GM21576 (cell line): ENCODE measurements at regions not wholly inside any gene's neighbourhood (a gene's known extent, or its start where the extent isn't known, plus 50 kb on each side); places are given as distances from the start of the nearest gene placed in this dataset.

Source experiments
- ATAC-seq: cut with Tn5 transposase; IDR thresholded peaks from one replicate; pipeline ENCODE4 v1.9.1; 2021; ENCODE audit warnings: mild to moderate bottlenecking, moderate library complexity; ENCODE audit not compliant: unreplicated experiment

DNA sequence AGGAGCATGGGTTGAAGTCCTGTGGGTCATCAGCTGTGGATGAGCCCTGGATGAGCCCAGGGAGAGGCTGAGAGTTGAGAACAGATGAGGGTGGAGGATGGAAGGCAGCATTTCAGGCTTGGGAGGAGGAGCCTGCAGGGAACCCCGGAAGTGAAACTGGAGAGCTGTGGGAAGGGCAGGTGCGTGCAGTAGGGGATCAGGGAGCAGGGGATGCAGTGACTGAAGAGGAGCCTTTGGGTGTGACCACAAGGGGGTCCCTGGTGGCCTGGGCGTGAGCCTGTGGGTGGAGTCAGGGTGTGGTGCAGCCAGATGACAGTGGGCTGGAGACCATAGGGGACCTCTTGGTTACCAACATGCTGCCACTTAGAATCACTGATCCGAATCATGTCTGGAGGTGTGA lies 115.5 kb downstream of the PAPOLA start:
- no peak for ATAC-seq

DNA sequence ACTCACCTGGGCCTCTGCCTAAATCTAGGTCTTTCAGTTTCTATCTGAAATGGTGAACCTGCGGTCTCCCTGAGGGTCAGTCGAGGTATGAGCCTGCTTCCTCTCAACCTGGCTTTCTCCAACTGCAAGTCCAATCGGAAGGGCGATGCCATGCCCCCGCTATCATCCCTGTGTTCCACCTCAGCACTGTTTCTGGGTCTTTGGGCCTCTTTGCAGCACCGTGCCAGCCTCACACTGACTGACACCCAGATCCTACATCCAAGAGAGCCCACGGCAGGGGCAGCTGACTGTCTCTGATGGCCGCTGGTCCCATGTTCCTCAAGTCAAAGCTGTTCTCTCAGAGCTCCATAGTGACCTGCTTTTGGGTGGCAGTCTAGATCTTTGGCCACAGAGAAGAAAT lies 120.7 kb downstream of the PAPOLA start:
- ATAC-seq: no peak

DNA sequence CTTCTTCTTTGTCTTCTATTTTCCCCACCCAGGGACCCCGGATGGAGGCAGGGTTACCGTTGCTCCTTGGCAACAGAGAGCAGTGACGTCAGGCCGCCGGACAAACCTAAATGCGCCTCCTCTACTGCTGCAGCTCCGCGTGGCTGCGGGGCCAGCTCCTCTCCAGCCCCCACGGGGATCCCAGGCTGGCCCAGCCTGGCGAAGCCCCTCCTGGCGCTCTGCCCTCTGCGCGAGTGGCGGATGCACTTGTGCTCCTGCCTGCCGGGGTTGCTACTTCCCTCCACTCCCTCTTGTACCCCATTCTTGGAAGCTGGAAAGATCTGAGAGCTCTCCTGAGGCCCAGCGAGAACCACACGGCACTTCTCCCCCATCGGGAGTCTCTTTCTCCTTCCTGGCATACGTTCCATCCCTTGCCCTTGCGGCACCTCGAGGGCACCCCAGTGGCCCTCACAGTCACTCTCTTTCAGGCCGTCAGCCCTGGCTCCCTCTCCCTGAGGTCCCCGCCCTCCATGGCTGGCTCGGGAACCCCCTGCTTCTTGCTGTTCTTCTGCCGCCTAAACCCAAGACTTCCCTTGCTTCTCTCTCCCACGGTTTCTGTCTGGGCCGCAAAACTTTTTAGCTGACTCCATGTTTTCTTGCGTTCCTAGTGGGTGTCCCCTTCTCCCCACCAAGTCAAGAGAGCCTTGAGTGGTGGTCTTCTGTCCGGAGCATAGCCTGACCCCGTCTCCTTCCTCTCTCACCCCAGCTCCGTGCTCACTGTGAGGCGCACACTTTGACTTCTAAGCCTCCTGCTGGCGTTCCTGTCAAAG lies 121.7 kb downstream of the PAPOLA start:
- ATAC-seq: no peak

DNA sequence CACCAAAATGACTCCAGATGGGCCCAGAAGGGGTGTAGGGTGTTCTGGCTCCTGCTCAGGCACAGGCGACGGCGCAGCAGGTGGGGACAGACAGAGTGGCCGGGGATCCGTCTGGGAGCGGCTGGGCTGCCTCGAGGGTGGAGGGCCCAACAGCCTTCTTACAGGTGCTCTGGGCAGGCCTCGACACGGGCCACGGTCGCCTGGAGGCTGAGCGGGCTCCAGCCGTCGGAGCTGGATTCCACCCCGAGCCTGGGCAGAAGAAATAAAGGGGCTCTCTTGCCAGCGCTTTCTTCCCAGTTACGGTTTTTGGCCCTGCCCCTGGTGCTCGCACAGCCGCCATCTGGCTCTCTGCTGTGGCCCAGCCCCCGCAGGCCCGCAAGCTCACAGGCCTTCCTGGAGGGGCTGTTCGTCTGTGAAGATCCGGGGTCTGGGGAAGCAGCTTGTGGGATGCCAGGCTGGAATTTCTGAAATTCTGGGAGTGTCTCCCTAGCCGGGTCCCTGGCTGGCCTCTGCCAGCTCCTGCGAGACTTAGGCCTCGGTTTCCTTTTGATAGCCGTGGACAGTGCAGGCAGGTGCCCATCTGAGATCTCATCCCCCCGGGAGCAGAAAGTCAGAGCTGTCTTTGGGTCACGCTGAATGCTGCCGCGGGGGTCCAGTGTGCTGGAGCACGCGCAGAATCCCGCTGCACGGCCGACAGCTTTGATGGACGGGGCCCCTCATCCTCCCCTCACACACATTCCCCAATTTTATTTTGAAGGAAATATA lies 122.7 kb downstream of the PAPOLA start:
- no peak for ATAC-seq

DNA sequence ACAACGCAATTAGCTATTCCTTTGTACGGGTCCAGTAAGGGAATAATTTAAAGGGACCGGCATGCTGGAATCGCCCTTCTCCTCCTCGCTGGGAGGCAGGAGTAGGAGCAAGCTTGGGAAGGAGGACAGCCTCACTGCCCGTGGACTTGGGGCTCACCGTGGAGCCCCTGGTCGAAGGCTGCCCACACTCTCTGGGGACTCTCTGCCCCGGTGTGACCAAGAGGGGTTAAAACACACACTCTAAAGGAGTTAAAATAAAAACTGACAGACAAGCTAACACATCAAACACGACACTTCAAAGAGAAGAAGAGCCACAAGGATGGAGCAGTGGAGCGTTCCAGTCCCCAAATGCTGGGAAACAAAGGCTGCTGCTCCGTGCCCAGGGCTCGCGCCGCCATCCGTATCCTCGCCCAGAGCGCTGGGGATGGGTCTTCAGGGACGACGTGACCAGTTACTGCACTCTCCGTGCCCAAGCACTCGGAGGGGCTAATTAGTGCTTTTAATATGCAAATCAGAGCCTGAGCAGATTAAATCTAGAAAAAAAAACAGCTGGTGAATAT lies 123.3 kb downstream of the PAPOLA start:
- no peak for ATAC-seq

DNA sequence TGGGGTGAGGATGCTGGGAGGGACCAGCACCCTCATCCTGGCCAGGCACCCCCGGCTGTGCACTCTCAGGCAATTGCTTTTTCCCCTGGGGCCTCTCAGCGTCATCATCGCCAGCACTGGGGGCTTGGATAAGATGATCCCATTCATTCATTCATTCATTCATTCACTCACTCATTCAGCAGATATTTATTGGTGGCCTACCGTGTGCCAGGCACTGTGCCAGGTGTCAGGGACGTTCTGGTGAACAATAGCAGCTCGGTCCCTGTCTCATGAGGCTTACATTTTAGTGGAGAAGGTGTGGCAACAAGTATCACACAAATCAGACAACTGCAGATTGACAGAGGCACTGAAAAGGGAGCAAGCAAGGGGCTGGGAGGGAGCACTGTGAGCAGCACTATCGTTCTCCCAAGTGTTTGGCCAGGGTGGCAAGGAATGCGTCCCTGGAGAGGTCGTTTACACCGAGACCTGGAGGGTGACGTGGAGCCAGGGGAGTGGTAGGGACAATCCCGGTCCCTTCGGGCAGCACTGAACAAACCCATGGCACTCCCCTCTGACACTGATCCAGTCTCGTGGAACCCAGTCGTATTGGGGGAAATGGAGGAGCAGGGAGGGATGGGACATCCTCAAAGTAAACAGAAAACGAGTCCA lies 124.1 kb downstream of the PAPOLA start:
- ATAC-seq: no peak

DNA sequence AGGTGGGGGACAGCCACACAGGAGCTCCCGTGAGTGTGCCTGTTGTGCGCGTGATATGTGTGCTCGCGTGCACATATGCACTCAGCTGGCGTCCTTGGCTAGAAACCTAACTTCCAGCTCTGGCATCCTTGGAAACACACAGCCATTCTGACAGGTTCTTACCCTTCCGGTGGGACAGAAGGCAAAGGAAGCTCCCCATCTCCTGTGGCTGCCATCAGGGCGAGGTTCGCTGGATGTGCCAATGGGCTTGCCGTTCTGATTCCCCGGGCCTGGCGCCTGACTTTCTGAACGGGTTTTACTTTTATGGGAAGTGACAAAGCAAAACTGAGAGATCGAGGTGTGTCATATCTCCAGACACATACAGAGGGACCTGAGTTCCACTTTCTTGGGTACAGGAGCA lies 124.7 kb downstream of the PAPOLA start:
- ATAC-seq: no peak

DNA sequence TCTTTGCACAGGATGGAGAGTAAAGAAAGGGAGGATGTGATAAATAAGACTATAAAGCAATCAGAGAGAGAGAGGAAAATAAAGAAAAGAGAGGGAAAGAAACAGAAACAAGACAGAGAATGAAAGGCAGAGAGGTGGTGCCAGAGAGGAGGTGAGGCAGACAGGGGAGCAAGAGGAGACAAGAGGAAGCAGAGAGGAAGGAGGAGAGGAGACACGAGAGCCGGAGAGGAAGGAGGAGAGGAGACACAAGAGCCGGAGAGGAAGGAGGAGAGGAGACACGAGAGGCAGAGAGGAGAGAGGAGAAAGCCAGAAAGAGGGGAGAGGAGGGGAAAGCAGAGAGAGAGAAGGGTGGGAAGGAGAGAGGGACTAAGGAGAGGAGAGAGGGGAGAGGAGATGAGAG lies 125.2 kb downstream of the PAPOLA start:
- ATAC-seq: no peak

DNA sequence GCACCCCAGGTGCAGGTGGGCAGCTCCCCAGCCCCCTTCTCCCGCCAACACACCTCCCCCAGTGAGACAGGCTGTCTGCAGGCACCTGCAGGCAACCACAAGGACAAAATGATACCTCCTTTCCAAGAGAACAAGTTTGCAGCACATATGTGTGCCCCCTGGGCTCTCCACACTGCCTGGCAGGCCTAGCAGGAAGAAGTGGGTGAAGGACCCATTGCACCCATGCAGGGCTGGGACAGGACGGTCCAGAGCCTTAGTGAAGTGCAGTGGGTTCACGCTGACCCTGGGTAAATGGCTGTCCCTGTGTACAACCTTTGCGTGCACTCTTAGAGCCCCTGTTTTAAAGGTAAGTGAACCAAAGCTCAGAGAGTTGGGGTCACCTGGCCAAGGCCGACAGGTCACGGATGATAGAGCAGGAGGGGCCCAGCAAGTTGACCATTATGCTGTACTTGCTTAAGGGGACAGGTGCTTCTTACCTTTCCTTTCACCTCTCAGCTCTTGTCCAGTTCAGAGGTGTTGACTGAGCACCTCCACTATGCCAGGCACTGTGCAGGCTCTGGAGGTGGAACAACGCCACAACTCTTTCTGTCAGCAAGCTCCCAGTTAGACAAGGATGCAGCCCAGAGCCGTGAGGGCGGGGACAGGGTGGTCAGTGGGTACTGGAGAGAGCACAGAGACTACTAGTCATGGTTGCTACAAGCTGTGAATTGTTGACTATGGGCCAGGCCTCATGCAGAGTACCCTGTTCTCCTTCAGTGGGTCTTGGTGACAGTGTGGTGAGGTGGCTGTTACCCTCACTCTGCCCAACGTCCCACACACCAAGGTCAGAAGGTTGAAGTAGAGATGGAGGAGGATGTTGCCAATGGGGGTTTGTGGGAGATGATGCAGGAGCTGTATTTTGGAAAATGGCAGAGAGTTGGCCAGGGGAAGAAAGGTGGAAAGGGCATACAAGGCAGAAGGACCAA lies 125.9 kb downstream of the PAPOLA start:
- no peak for ATAC-seq

DNA sequence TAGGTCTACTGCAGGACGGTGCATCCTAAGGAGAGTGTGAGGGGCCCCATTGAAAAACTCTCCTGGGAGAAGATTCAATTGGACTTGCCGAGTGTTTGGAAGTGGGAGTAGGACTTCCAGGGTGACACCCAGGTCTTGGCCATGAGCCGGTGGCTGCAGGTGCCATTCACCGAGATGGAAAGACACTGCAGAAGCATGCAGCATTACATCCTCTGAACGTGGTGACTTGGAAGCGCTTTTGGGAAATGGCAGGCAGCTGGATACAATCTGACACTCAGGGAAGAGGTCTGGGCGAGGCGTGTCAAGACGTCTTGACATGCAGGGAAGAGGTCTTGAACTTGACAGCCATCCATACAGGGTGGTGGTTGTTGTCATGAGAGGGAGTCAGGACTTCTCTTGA lies 126.9 kb downstream of the PAPOLA start:
- ATAC-seq: no peak

DNA sequence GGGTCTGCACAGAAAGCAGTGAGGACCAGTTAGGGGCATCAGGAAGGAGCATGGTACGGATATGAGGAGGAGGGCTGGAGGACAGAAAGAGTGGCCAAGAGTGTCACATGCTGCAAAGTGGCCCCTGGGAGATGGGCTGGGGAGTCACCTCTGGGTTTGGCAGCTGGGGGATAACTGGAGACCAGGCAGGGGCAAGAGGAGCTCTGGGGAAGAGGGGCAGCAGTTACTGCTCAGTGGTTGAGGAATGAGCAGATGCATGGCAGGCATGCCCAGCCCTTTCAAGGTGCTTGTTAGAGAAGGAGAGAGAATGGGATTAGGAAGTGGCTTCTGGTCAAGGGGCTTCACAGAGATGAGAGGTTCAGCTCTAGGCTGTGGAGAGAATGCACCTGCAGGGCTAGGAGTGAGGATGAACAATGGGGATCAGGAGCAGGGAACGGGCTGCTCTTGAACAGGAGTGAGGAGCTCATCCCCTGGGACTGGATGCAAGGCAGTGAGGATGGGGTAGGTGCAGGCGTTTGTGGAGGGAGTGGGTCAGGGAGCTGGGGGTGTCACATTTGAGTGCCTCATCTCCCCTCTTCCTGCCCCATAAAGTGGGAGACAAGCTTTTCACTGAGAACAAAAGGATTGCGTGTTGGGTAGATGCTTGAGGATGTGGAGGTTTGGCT lies 127.5 kb downstream of the PAPOLA start:
- ATAC-seq: no peak

DNA sequence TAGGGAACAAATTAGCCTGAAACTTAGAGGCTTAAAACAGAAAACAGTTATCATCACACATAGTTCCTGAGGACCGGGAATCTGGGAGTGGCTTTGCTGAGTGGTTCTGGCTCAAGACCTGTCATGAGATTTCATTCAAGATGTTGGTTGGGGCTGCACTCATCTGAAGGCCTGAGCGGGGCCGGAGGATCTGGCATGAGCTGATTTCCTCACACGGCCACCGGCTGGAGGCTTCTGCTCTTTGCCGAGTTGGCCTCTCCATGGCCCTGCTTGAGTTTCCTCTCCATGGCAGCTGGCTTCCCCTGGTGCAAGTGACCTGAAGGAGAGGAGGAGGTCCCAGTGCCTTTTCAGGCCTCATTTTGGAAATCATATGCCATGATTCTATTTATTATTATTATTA lies 128.1 kb downstream of the PAPOLA start:
- ATAC-seq: no peak

DNA sequence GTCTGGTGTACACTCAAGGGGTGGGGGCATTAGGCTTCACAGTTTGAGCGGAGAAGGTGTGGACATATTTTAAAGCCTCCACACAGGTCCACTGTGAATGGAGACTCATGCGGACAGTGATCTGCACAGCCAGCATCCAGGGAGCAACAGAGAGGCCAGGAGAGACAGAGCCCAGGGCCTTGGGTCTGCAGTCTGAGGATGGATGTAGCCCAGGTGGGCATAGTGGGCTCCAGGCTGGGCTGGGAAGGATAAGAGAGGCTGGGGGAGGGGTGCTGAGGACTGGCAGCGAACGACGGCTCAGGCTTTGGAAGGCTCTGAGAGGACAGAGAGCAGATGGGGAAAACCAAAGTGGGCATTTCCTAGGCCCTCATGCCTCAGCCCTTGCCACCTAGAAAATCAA lies 128.8 kb downstream of the PAPOLA start:
- no peak for ATAC-seq

DNA sequence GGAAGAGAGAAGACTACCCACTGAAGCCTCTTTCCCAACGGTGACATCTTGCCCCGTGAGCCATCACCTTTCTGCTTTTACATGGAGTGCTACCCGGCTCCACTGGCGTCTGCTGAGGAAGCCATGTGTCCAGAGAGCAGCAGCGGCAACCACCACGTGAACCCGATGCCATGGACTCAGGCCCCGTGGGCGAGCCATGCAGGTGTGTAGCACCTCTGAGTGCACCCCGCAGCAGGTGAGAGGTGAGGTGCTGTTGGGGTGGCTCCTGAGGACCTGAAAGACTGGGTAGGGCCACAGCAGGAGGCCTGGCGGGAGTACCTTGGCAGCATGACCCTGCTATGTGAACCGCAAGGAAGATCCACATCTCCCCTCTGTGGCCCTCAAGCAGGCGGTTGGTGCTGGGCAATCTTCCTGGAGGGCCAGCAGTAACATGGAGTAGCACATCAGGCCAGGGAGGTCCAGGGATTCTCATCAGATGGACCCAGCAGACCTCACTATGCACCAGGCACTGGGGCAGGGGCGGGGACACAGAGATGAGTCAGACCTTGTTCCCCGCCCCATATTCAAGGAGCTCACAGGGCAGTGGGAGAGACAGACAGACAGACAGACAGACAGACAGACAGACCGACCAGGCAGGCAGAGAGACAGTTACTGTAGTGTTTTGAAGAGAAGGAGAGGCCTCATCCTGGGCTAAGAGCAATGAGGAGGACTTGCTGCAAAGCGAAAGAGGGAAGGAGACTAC lies 129.6 kb downstream of the PAPOLA start:
- no peak for ATAC-seq

DNA sequence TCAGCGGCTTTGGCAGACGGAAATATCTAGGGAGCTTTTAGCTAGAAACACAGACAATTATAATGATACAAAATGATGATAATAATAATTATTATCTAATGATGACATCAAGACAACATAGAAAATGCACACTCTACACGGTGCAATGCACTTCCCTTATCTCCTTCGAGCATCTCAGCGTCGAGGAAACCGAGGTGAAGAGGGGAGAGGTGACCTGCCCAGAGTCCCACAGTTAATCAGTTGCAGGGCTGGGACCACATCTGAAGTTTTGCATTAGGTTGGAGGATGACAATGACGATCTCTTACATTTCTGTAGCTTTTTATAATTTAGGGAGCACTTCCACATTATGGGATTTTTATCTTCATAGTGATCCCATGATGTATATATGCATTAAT lies 130.2 kb downstream of the PAPOLA start:
- no peak for ATAC-seq

DNA sequence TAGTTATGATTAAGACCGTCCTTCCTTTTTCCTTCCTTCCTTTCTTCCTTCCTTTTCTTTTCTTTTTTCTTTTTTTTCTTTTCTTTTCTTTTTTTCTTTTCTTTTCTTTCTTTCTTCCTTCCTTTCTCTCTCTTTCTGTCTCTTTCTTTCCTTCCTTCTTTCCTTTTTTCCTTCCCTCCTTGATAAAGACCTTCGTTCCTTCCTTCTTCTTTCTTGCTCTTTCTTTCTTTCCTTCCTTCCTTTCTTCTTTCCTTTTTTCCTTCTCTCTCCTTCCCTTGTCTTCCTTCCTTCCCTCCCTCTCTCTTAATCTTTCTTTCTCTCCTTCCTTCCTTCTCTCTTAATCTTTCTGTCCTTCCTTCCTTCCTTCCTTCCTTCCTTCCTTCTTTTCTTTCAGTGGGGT lies 130.9 kb downstream of the PAPOLA start:
- ATAC-seq: no peak

DNA sequence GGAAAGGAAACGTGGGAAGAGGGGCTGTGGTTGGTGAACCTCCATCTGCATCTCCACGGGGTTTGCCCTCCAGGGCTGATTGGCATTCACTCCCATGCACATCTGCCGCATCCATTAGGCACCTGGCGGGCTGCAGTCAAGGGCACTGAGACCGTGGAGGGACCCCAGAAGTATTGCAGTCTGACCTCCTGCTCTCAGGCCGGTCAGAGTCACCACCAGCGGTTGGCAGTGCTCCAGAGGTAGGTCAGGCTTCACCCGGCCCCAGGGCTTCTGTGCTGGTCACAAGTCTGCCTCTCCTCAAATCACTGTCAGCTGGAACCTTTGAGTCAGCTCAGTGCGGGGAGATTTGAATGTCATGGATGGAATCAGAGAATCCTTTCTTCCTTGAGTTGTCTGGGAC lies 132.3 kb downstream of the PAPOLA start:
- ATAC-seq: no peak

DNA sequence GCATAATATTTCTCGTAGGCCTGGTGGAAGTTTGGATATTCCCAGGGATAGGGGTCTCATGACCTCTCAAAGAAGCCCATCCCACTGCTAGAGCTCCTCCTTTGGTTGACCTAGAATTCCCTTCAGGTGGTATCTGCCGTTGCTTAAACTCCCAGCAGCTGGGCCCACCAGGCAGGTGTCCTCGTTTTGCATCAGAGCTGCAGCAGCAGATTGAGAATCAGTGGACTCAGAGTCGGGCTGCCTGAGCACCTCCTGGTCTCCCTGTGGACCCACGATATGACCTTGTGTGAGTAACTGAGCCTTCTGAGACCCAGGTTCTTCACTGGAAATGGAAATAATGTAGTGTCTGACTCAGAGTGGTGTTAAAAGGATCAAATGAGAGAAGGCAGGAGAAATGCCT lies 132.7 kb downstream of the PAPOLA start:
- no peak for ATAC-seq

DNA sequence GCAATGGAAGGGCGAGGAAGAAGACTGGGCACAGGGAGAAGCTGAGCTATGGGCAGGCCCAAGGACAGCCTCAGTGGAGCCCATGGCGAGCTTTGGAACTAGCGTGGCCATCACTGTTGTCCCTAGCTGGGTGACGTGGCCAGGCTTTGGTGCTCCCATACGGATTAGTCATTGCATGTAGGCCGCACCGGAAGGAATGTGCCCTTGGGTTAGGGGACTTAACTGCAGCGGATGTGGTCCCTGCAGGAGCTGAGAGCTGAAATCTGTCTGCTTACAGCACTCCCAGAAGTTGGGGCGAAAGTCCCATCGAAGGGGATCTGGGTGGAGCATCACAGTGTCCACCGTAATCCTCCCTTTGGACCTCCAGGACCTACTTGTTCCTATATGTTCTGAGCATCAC lies 133.7 kb downstream of the PAPOLA start:
- no peak for ATAC-seq
